ENCODE measurements at regions not wholly inside any gene's neighbourhood (a gene's known extent, or its start where the extent isn't known, plus 50 kb on each side); places are given as distances from the start of the nearest gene placed in this dataset.

GRCh38 chr9:108652851-108653250 lies 202.9 kb downstream of the ACTL7B start:
- no peaks in the 10 kb centered on the region for H3K27me3 ChIP-seq
- no peaks in the 10 kb centered on the region for H3K9me3 ChIP-seq
- 80 to 100% methylated on average over 1 to 3 of the region's 3 CpGs for whole genome bisulfite sequencing, 2 donors (ENCODE audit: low coverage in 1 of 2)
- no peak overlapping the region for H3K4me3 ChIP-seq
- no peaks in the 10 kb centered on the region for H3K4me1 ChIP-seq
- intact Hi-C loops (cut with DNase I; ENCODE audit: low total_unique reads) (no loop called here), in situ Hi-C loops (cut with MboI; ENCODE audit: low pct_ligation_motif_present in 1 of 4, low pct_unique_long_range_greater_than_20kb in 1 of 4, low sequenced_read_pairs in 3 of 4) (no loop called here)
- no peak for TF ChIP-seq POLR2AphosphoS5 (IDR thresholded peaks at IDR 0.05)
- no peak for TF ChIP-seq CTCF (IDR thresholded peaks at IDR 0.05)
- TF ChIP-seq POLR2A (IDR thresholded peaks at IDR 0.05), result no peak
- no peak for TF ChIP-seq EP300 (IDR thresholded peaks at IDR 0.05; ENCODE audit: low read depth)
- no peaks in the 10 kb centered on the region for H3K36me3 ChIP-seq
- DNase-seq, result no peak
- no peak overlapping the region for H3K27ac ChIP-seq

- in situ Hi-C loops (cut with MboI; ENCODE audit: low pct_ligation_motif_present in 1 of 4, low pct_unique_long_range_greater_than_20kb in 1 of 4, low sequenced_read_pairs in 3 of 4) (no loop called here), intact Hi-C loops (cut with DNase I; ENCODE audit: low total_unique reads) (no loop called here)
- no peak for TF ChIP-seq POLR2AphosphoS5 (IDR thresholded peaks at IDR 0.05)
- no peak for TF ChIP-seq POLR2A (IDR thresholded peaks at IDR 0.05)
- no peak for TF ChIP-seq EP300 (IDR thresholded peaks at IDR 0.05; ENCODE audit: low read depth)
- TF ChIP-seq CTCF (IDR thresholded peaks at IDR 0.05), result no peak
- H3K4me3 ChIP-seq, result no peak overlapping the region
- no peak overlapping the region for H3K27ac ChIP-seq
- no peak for DNase-seq
- H3K9me3 ChIP-seq, result no peaks in the 10 kb centered on the region
- no peaks in the 10 kb centered on the region for H3K4me1 ChIP-seq
- 39 to 42% methylated on average over 2 of the region's 2 CpGs for WGBS, 2 donors (ENCODE audit: low coverage in 1 of 2)
- no peaks in the 10 kb centered on the region for H3K36me3 ChIP-seq
- H3K27me3 ChIP-seq, result no peaks in the 10 kb centered on the region
These were observed 205.0 kb downstream of the ACTL7B start for GRCh38 chr9:108650826-108651225.

GRCh38 chr9:108645520-108645919 lies 210.3 kb downstream of the ACTL7B start:
- no peak for DNase-seq
- Histone ChIP-seq H3K4me3 (no peak overlapping the region), H3K27ac (no peak overlapping the region), H3K27me3 (no peaks in the 10 kb centered on the region), H3K4me1 (no peaks in the 10 kb centered on the region), H3K36me3 (no peaks in the 10 kb centered on the region), H3K9me3 (no peaks in the 10 kb centered on the region)
- in situ Hi-C loops (cut with MboI; ENCODE audit: low pct_ligation_motif_present in 1 of 4, low pct_unique_long_range_greater_than_20kb in 1 of 4, low sequenced_read_pairs in 3 of 4) (no loop called here), intact Hi-C loops (cut with DNase I; ENCODE audit: low total_unique reads) (no loop called here)
- TF ChIP-seq POLR2A (IDR thresholded peaks at IDR 0.05) (no peak), EP300 (IDR thresholded peaks at IDR 0.05; ENCODE audit: low read depth) (no peak)
- WGBS, 2 donors (ENCODE audit: low coverage in 1 of 2), result 53% methylated on average over 6 of the region's 6 CpGs; no CpG with 5 or more reads in 1 of the 2 donors

- 75 to 90% methylated on average over 3 to 5 of the region's 5 CpGs for WGBS, 2 donors (ENCODE audit: low coverage in 1 of 2)
- Histone ChIP-seq H3K9me3 (no peaks in the 10 kb centered on the region), H3K4me1 (no peaks in the 10 kb centered on the region), H3K36me3 (no peaks in the 10 kb centered on the region), H3K27me3 (no peaks in the 10 kb centered on the region), H3K27ac (no peak overlapping the region), H3K4me3 (no peak overlapping the region)
- intact Hi-C loops (cut with DNase I; ENCODE audit: low total_unique reads), result no loop called here
- no peak for TF ChIP-seq POLR2A (IDR thresholded peaks at IDR 0.05)
- TF ChIP-seq CTCF (IDR thresholded peaks at IDR 0.05), result no peak
- TF ChIP-seq EP300 (IDR thresholded peaks at IDR 0.05; ENCODE audit: low read depth), result no peak
- no peak for TF ChIP-seq POLR2AphosphoS5 (IDR thresholded peaks at IDR 0.05)
- DNase-seq, result no peak
- in situ Hi-C loops (cut with MboI; ENCODE audit: low pct_ligation_motif_present in 1 of 4, low pct_unique_long_range_greater_than_20kb in 1 of 4, low sequenced_read_pairs in 3 of 4), result no loop called here
These were observed 211.9 kb downstream of the ACTL7B start for GRCh38 chr9:108643731-108644510.

GRCh38 chr9:108642871-108643270 lies 212.9 kb downstream of the ACTL7B start:
- intact Hi-C loops (cut with DNase I; ENCODE audit: low total_unique reads), result no loop called here

More at GRCh38 chr9:108642871-108643270, 212.9 kb downstream of the ACTL7B start:
- H3K27ac ChIP-seq, result no peak overlapping the region
- TF ChIP-seq CTCF (IDR thresholded peaks at IDR 0.05), result no peak
- TF ChIP-seq EP300 (IDR thresholded peaks at IDR 0.05; ENCODE audit: low read depth), result no peak
- TF ChIP-seq POLR2A (IDR thresholded peaks at IDR 0.05), result no peak
- TF ChIP-seq POLR2AphosphoS5 (IDR thresholded peaks at IDR 0.05), result no peak
- DNase-seq, result no peak
- in situ Hi-C loops (cut with MboI; ENCODE audit: low pct_ligation_motif_present in 1 of 4, low pct_unique_long_range_greater_than_20kb in 1 of 4, low sequenced_read_pairs in 3 of 4), result no loop called here
- 68 to 80% methylated on average over 3 of the region's 3 CpGs for WGBS, 2 donors (ENCODE audit: low coverage in 1 of 2)
- no peaks in the 10 kb centered on the region for H3K27me3 ChIP-seq
- H3K9me3 ChIP-seq, result no peaks in the 10 kb centered on the region
- H3K36me3 ChIP-seq, result no peaks in the 10 kb centered on the region
- no peaks in the 10 kb centered on the region for H3K4me1 ChIP-seq
- H3K4me3 ChIP-seq, result no peak overlapping the region

Measured in transverse colon (tissue), 4 donors.